ENCODE measurements at regions not wholly inside any gene's neighbourhood (a gene's known extent, or its start where the extent isn't known, plus 50 kb on each side); places are given as distances from the start of the nearest gene placed in this dataset.
"Not testable (repeated sequence)": the region's sequence is repeated elsewhere in the genome, so short reads cannot be mapped to it uniquely, and the experiment has no call there.

DNA sequence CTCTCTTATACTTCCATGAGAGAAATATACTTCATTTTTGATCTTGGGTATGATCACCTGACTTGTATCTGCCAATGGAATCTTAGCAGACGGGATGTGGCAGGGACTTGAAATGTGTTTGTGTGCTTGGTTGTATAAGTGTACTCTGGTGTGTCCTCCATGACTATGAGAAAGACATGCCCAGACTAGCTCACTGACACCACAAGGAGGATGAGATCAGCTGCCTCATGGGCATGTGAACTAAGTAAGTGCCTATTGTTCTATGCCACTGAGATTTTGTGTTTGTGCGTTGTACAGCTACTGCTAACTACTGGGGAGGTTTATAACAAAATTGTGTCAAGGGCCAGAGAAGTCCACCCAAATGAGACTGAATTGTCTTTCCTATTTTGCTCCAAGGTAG is 402.2 kb upstream of the SALL1 start:
- DNase-seq (ENCODE audit: low read depth) = no peak

GRCh38 chr16:51550800-51551347 is 399.8 kb upstream of the SALL1 start:
- DNase-seq (ENCODE audit: low read depth) = no peak

- no peak for DNase-seq (ENCODE audit: low read depth)
Observed at GRCh38 chr16:51549836-51550235, 398.8 kb upstream of the SALL1 start.

- no peak for DNase-seq (ENCODE audit: low read depth)
Observed at GRCh38 chr16:51545951-51546350, 394.9 kb upstream of the SALL1 start.

DNA sequence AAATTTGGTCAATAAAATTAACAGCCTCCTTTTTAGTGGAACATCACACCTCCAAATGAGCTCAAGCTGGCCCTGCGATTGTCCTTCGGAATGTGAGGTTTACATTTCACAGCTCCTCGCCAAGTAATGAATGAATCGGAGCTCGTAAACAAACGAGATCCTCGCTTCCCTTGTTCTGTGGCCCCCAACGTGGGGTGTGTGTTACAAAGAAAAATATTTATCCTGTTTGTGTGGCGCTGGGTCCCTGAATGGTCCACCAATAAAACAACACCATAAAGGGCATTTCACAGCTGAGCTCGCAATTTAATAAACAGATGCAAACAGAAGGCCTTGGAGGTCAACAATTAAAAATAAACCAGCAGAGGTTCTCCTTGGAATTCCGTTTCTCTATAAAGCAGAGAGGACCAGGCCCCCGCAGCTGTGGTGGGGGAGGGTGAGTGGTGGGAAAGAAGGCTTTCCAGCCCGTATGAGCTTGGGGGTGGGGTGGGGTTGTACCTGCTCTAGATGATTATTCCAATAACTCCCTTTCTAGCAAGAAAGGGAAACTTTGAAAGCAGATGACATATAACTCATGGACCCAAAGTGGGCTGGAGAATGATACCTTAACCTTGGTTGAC is 393.9 kb upstream of the SALL1 start:
- no peak for DNase-seq (ENCODE audit: low read depth)

DNA sequence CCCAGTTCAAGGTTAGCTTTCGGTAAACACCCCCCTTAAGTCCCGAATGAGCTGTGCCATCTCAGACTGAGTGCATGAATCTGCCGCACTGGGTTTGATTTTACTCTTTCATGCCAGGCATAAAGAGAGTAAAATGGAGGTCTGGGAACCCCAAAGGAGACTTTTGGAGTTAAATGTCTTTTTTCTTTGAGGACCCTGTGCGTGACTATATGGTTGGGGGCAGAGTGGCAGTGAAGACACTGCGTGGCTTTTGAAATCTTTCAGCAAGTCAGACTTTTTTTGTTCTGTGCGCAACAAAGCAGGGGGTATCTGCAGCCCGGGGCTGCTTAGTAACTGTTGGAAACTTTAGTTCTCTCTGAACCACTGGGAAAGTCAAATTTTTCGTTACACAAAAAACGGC is 392.9 kb upstream of the SALL1 start:
- no peak for DNase-seq (ENCODE audit: low read depth)

- no peak for DNase-seq (ENCODE audit: low read depth)
Observed at GRCh38 chr16:51542981-51543815, 392.1 kb upstream of the SALL1 start.

DNA sequence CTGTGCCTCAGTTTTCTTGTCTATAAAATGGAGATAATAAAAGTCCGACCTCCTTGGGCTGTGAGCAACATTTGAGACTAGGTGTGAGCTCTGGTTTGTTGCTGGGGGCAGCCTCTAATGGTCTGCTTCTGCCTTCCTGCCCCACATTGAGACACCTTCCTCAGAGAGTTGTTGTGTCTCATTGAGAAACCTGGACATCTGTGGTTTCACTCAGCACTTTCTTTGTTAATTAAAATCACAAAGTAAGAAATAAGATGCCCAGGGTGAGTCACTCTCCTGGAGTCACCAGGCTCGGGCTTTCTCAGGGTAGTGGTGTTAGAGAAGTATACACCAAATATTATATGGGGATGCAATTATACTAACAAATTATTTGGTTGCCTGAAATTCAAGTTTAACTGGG is 389.2 kb upstream of the SALL1 start:
- DNase-seq (ENCODE audit: low read depth) = no peak

DNA sequence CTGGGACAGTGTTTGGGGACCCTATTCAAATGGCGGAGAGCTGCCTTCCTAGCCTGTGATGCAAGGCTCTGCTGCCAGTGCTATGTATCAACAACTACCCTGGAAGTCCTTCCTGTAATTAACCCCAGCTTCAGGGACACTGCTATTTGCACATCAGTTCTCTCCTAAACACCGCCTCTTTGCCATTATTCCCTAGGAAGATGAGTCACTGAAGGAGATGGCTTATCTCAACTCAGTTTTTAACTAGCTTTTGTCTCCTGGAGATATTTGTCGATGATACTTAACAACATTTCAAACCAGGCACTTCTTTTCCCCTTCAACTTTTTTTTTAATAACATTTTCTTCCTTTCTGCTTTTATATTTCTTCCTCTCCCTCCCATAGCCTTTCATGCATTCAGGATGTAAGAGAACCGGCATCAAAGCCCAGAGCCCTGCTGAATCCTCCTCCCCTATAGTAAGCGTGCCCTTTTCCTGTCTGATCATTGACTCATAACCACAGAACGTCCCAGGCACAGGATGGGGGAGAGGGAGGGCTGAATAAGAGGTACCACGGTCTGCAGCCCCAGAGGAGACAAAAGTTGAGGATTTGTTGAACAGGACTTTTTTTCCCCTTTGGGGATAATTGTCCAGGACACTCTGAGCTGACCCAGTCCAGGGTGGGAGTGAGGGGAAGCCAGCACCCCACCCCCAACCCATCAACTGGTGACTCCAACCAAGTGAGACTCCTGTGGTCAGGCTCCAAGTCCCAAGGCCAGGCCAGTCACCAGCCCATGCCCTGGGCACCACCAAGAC is 387.8 kb upstream of the SALL1 start:
- DNase-seq (ENCODE audit: low read depth) = peak; percentile 58

DNA sequence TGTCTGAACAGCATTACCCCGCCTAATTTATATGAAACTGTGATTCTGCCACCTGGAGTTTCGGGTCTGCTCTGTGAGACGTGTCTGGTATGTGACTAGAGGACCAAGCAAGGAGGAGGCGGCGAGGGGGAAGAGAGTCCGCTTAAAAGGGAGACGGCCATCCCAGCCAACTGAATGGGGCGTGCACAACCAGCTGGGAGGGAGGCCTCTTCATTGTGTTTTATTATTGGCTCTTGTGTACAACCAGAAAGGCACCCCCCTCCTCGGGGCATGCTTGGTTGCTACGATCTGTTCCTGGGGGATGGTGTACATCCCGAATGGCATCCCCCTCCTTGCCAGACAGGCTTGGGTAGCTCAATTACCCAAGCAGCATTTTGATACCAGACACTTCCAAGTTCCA is 384.5 kb upstream of the SALL1 start:
- no peak for DNase-seq (ENCODE audit: low read depth)

DNA sequence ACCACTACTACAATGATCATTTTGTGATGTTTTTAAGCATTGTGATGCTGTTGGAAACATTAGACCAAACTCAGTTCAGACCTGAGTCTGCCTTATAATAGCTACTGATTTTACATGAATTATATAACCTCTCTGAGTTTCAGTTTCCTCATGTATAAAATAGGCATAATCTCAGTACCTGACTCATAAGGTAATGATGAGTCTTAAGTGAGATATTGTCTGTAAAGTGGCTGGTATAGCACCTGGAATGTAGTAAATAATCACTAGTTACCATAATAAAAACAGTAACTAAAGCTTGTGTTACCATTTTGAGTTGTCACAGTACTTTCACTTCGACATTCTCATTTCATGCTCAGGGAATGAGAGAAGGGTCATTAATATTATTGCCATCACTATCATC is 381.5 kb upstream of the SALL1 start:
- no peak for DNase-seq (ENCODE audit: low read depth)

DNA sequence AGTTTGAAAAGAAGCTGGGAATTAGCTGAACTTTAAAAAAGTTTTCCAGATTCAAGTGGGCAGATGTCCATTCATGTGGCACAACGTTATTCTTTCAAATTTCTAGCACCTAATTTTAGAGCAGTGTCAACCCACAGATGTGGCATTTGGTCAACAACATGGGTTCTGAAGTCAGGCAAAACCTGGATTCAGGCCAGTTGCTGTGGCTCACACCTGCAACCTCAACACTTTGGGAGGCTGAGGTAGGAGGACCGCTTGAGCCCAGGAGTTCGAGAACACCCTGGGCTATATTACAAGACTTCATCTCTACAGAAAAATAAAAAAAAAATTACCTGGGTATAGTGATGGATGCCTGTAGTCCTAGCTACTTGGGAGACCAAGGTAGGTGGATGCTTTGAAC is 380.2 kb upstream of the SALL1 start:
- peak; percentile 6 for DNase-seq (ENCODE audit: low read depth)

GRCh38 chr16:51527349-51527748 is 376.3 kb upstream of the SALL1 start:
- DNase-seq (ENCODE audit: low read depth) = no peak

DNA sequence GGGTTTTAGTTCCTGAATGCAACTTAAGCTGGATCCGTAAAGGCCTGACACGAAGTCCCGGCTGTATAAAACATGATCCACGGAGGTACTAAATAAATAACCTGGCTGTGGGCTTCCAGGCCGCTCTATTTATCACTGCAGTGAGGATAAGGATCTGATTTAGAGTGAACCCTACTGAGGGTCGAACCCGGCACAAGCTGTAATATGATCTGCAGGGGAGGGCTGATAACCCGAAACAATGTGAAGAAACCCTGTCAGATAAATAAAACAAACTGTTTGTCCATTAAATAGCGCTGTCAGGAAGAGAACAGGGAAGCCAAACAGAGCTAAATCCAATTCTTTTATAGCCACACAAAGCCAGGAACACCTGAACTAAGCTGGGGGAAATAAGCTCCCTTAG is 375.6 kb upstream of the SALL1 start:
- DNase-seq (ENCODE audit: low read depth) = no peak

DNA sequence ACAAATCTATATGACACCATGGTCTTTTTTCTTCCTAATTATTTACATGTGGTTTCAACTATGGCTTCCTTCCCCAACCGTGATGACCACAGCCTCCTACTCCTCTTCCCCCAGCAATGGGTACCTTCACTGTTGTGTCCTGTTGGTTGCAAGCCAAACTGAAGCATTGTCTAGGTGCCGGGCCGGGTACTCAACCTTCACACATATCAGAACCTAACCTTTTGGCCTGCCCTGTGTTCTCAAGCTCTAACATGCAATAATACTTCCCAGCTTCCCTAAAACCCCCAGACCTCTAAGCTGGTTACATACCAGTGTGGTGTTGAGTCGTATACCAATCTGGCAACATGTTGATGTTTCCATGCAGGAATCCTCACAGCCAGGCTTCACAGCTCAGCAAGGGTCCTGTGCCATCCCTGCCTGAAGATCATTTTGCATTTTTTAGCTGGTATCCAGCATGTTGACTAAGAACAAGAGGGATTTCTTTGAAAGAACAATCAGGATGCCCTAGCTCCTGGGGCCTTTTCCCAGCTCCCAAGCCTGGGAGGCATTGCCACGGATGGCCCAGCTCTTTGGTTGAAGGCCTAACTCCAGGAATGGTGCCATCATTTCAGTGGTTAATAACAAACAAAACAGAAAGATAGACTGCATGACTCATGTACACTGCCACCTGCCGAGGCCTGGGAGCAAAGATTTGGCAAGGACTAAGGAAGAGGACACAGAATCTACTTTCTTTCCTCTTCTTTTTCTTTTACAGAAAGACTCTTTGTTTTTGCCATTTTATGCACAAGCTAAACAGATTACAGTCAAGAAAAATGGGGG is 373.7 kb upstream of the SALL1 start:
- peak; percentile 76 for DNase-seq (ENCODE audit: low read depth)

DNA sequence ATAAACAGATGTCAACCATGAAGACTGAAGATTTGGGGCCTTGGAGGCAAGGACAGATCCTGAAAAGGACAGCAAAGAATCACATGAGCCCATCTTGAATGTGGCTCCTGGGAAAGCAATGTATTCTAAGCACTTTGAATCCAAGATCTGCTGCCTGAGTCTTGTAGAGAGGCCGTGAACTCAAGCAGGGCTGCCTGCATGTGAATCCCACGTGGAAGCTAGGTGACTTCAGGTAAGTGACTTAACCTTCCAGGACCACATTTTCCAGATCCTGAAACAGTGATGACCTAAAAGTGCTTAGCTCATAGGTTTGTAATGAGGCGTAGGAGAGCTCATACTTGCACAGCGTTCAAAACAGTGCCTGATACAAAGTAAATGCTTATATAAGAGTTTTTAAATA is 373.0 kb upstream of the SALL1 start:
- no peak for DNase-seq (ENCODE audit: low read depth)

- peak; percentile 15 for DNase-seq (ENCODE audit: low read depth)
Observed at GRCh38 chr16:51523400-51523799, 372.3 kb upstream of the SALL1 start.

DNA sequence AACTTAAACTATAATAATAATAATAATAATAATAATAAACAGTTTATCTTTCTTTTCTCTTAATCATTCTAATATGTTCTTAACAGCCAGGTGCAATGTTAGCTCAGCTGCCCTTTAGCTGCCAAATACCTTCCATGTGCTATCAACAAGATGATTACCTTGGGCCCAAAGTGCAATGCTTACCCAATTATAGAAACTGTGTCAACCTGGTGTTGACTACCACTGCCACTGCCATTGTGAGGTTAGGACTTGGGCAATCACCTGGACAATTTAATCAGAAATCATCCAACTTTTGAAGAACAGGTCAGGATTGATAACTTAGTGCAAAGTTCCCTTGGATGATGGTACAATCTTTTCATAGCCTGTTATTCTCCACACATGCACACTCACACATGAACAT is 371.8 kb upstream of the SALL1 start:
- no peak for DNase-seq (ENCODE audit: low read depth)

- not testable (repeated sequence) for DNase-seq (ENCODE audit: low read depth)
Observed at GRCh38 chr16:51516960-51517359, 365.9 kb upstream of the SALL1 start.

- DNase-seq (ENCODE audit: low read depth) = no peak
Observed at GRCh38 chr16:51510416-51510815, 359.3 kb upstream of the SALL1 start.

DNA sequence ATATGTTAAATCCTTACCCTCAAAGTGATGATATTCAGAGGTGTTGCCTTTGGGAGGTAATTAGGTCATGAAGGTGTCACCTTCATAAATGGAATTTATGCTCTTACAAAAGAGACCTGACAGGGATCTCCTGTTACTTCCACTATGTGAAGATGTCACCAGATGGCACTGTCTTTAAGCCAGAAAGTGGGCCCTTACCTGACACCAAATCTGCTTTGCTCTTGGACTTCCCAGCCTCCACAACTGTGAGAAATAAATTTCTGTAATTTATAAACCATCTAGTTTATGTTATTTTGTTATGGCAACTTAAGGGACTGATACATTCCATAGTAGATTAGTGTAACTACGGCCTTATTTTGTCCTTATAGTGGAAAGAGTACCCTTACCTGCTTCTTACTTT is 358.3 kb upstream of the SALL1 start:
- DNase-seq (ENCODE audit: low read depth) = no peak

All from myocyte (in vitro differentiated cells).